WTC11 (cell line): ENCODE measurements at regions not wholly inside any gene's neighbourhood (a gene's known extent, or its start where the extent isn't known, plus 50 kb on each side); places are given as distances from the start of the nearest gene placed in this dataset.

Experiments used
- ATAC-seq: fragments of 200-7000 bp; cut with Tn5 transposase; 2 replicates; pipeline ENCODE4 v1.10.0; 2021; ENCODE audit warnings: mild to moderate bottlenecking, moderate library complexity
- CTCF ChIA-PET: fragments of 300-600 bp; sonication (Branson Sonifier 250); formaldehyde crosslinking; loops from one replicate; lab custom pipeline; 2021; ENCODE audit warnings: antibody characterized with exemption; lab: Charles Lee
- POLR2A ChIA-PET: fragments of 350-600 bp; sonication (Branson Sonifier 250); formaldehyde crosslinking; loops from one replicate; lab custom pipeline; 2021; ENCODE audit warnings: antibody characterized with exemption; lab: Charles Lee
- DNase-seq: peaks from one replicate; pipeline ENCODE4 v3.0.0; 2021; ENCODE audit warnings: low spot score
- H3K27ac Mint-ChIP-seq: 2 replicates; pipeline ENCODE4 v1.8.0; 2021; ENCODE audit warnings: mixed read lengths
- H3K27me3 Mint-ChIP-seq: 2 replicates; pipeline ENCODE4 v1.8.0; 2021; ENCODE audit warnings: low read depth, mild to moderate bottlenecking, moderate library complexity, mixed read lengths
- H3K36me3 Mint-ChIP-seq: 2 replicates; pipeline ENCODE4 v1.8.0; 2021; ENCODE audit warnings: mixed read lengths
- H3K4me1 Mint-ChIP-seq: 2 replicates; pipeline ENCODE4 v1.8.0; 2022; ENCODE audit warnings: mixed read lengths
- H3K4me3 Mint-ChIP-seq: 2 replicates; pipeline ENCODE4 v1.8.0; 2021; ENCODE audit warnings: mild to moderate bottlenecking, moderate library complexity, mixed read lengths
- H3K9me3 Mint-ChIP-seq: 2 replicates; pipeline ENCODE4 v1.8.0; 2021; ENCODE audit warnings: mixed read lengths
- ATF2 ChIP-seq: sonication (generic); formaldehyde crosslinking; IDR thresholded peaks from 2 replicates; pipeline ENCODE4 v1.8.1; 2022; ENCODE audit warnings: low read depth, missing genetic modification reagents, borderline replicate concordance
- KAT7 ChIP-seq: sonication (generic); formaldehyde crosslinking; IDR thresholded peaks from 2 replicates; pipeline ENCODE4 v1.8.1; 2023; ENCODE audit warnings: missing genetic modification reagents, mild to moderate bottlenecking, borderline replicate concordance
- MYBL2 ChIP-seq: sonication (generic); formaldehyde crosslinking; IDR thresholded peaks from 2 replicates; pipeline ENCODE4 v1.8.1; 2023; ENCODE audit warnings: mild to moderate bottlenecking, moderate library complexity, missing genetic modification reagents
- PREB ChIP-seq: sonication (generic); formaldehyde crosslinking; IDR thresholded peaks from 2 replicates; pipeline ENCODE4 v1.8.1; 2022; ENCODE audit warnings: mild to moderate bottlenecking, missing genetic modification reagents, moderate library complexity, borderline replicate concordance
- STAT6 ChIP-seq: sonication (generic); formaldehyde crosslinking; conservative IDR thresholded peaks from 2 replicates; pipeline ENCODE4 v1.8.1; 2023; ENCODE audit warnings: mild to moderate bottlenecking, low read depth, missing genetic modification reagents, moderate library complexity
- TCF7 ChIP-seq: sonication (generic); formaldehyde crosslinking; IDR thresholded peaks from 2 replicates; pipeline ENCODE4 v1.8.0; 2022; ENCODE audit warnings: mild to moderate bottlenecking, low read depth, missing genetic modification reagents, moderate library complexity
- TEAD1 ChIP-seq: sonication (generic); formaldehyde crosslinking; IDR thresholded peaks from 2 replicates; pipeline ENCODE4 v1.8.0; 2022; ENCODE audit warnings: mild to moderate bottlenecking, missing genetic modification reagents
- ZBTB43 ChIP-seq: sonication (generic); formaldehyde crosslinking; IDR thresholded peaks from 2 replicates; pipeline ENCODE4 v1.8.1; 2023; ENCODE audit warnings: mild to moderate bottlenecking, missing genetic modification reagents
- ZNF396 ChIP-seq: fragments of 250-450 bp; sonication (Bioruptor Pico); IDR thresholded peaks from 2 replicates; pipeline ENCODE4 v1.8.0; 2021; ENCODE audit warnings: mild to moderate bottlenecking, moderate library complexity, borderline replicate concordance
- TF ChIP-seq, protein P1 (sequence below): sonication (generic); formaldehyde crosslinking; IDR thresholded peaks from 2 replicates; pipeline ENCODE4 v1.8.0; 2023; ENCODE audit warnings: mild to moderate bottlenecking, missing genetic modification reagents
- TF ChIP-seq, protein P2 (sequence below): sonication (generic); formaldehyde crosslinking; IDR thresholded peaks from 2 replicates; pipeline ENCODE4 v1.8.1; 2023; ENCODE audit warnings: mild to moderate bottlenecking, missing genetic modification reagents
- TF ChIP-seq, protein P3 (sequence below): sonication (generic); formaldehyde crosslinking; IDR thresholded peaks from 2 replicates; pipeline ENCODE4 v1.8.0; 2022; ENCODE audit warnings: mild to moderate bottlenecking, missing genetic modification reagents
- TF ChIP-seq, protein P4 (sequence below): sonication (generic); formaldehyde crosslinking; IDR thresholded peaks from 2 replicates; pipeline ENCODE4 v1.8.0; 2022; ENCODE audit warnings: missing genetic modification reagents

- TF ChIP-seq, protein P1, sequence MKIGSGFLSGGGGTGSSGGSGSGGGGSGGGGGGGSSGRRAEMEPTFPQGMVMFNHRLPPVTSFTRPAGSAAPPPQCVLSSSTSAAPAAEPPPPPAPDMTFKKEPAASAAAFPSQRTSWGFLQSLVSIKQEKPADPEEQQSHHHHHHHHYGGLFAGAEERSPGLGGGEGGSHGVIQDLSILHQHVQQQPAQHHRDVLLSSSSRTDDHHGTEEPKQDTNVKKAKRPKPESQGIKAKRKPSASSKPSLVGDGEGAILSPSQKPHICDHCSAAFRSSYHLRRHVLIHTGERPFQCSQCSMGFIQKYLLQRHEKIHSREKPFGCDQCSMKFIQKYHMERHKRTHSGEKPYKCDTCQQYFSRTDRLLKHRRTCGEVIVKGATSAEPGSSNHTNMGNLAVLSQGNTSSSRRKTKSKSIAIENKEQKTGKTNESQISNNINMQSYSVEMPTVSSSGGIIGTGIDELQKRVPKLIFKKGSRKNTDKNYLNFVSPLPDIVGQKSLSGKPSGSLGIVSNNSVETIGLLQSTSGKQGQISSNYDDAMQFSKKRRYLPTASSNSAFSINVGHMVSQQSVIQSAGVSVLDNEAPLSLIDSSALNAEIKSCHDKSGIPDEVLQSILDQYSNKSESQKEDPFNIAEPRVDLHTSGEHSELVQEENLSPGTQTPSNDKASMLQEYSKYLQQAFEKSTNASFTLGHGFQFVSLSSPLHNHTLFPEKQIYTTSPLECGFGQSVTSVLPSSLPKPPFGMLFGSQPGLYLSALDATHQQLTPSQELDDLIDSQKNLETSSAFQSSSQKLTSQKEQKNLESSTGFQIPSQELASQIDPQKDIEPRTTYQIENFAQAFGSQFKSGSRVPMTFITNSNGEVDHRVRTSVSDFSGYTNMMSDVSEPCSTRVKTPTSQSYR (CRISPR knock-in tag): no peak
- TF ChIP-seq MYBL2 (CRISPR knock-in tag): no peak
- no peak for TF ChIP-seq TEAD1 (CRISPR knock-in tag)
- no peak for TF ChIP-seq ATF2 (CRISPR knock-in tag)
These were observed 184.6 kb downstream of the TGFB2 start (continued) for GRCh38 chr1:218529646-218530300.

DNA sequence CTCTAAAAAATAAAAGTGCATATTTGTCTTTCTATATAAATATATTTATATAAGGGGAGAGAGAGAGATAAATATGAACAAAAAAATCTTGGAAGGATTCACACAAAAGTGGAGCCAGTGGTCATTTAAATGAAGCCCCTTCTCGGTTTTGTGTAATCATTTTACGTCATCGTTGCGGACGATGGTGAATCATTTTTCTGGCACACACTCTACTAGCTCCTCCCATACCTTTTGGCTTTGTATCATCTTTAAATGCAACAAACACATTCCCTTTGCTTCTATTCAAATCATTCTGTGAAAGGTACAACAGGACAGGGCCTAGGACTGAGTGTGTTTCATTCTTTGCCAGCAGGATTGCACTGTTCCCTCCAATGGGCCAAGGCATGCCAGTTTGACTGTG, 186.8 kb downstream of the TGFB2 start:
- Mint-ChIP-seq H3K27me3 (no peaks in the 10 kb centered on the region; the same call in 1 of the 2 replicates), H3K9me3 (peaks cover 4% of the 10 kb centered on the region), H3K4me1 (peaks cover 7% of the 10 kb centered on the region), H3K4me3 (no peak overlapping the region), H3K36me3 (no peaks in the 10 kb centered on the region), H3K27ac (no peak overlapping the region)
- no peak for DNase-seq
- POLR2A ChIA-PET: interaction anchor here (1.0 kb wide), 1 partner anchor 73 kb away, joined by 3 read pairs; no protein-coding TSS in a partner anchor
- CTCF ChIA-PET: no interaction called here
- no peak for ATAC-seq
- TF ChIP-seq ZNF396 (CRISPR knock-in tag) (no peak), ZBTB43 (no peak), KAT7 (CRISPR knock-in tag) (no peak), TCF7 (CRISPR knock-in tag) (no peak), PREB (CRISPR knock-in tag) (no peak)

- Mint-ChIP-seq H3K27me3 (no peaks in the 10 kb centered on the region; the same call in 1 of the 2 replicates), H3K4me3 (no peak overlapping the region), H3K27ac (no peak overlapping the region), H3K4me1 (peaks cover 12% of the 10 kb centered on the region), H3K36me3 (no peaks in the 10 kb centered on the region), H3K9me3 (peaks cover 4% of the 10 kb centered on the region)
- DNase-seq: no peak
- ChIA-PET POLR2A (interaction anchor here (0.5 kb wide), 1 partner anchor 305 kb away, joined by 6 read pairs; no protein-coding TSS in a partner anchor), CTCF (no interaction called here)
- ATAC-seq: no peak
- TF ChIP-seq, protein P2, sequence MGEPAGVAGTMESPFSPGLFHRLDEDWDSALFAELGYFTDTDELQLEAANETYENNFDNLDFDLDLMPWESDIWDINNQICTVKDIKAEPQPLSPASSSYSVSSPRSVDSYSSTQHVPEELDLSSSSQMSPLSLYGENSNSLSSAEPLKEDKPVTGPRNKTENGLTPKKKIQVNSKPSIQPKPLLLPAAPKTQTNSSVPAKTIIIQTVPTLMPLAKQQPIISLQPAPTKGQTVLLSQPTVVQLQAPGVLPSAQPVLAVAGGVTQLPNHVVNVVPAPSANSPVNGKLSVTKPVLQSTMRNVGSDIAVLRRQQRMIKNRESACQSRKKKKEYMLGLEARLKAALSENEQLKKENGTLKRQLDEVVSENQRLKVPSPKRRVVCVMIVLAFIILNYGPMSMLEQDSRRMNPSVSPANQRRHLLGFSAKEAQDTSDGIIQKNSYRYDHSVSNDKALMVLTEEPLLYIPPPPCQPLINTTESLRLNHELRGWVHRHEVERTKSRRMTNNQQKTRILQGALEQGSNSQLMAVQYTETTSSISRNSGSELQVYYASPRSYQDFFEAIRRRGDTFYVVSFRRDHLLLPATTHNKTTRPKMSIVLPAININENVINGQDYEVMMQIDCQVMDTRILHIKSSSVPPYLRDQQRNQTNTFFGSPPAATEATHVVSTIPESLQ (CRISPR knock-in tag): no peak
- TF ChIP-seq, protein P3, sequence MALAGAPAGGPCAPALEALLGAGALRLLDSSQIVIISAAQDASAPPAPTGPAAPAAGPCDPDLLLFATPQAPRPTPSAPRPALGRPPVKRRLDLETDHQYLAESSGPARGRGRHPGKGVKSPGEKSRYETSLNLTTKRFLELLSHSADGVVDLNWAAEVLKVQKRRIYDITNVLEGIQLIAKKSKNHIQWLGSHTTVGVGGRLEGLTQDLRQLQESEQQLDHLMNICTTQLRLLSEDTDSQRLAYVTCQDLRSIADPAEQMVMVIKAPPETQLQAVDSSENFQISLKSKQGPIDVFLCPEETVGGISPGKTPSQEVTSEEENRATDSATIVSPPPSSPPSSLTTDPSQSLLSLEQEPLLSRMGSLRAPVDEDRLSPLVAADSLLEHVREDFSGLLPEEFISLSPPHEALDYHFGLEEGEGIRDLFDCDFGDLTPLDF (CRISPR knock-in tag): no peak
- TF ChIP-seq STAT6 (CRISPR knock-in tag): no peak
- TF ChIP-seq, protein P4, sequence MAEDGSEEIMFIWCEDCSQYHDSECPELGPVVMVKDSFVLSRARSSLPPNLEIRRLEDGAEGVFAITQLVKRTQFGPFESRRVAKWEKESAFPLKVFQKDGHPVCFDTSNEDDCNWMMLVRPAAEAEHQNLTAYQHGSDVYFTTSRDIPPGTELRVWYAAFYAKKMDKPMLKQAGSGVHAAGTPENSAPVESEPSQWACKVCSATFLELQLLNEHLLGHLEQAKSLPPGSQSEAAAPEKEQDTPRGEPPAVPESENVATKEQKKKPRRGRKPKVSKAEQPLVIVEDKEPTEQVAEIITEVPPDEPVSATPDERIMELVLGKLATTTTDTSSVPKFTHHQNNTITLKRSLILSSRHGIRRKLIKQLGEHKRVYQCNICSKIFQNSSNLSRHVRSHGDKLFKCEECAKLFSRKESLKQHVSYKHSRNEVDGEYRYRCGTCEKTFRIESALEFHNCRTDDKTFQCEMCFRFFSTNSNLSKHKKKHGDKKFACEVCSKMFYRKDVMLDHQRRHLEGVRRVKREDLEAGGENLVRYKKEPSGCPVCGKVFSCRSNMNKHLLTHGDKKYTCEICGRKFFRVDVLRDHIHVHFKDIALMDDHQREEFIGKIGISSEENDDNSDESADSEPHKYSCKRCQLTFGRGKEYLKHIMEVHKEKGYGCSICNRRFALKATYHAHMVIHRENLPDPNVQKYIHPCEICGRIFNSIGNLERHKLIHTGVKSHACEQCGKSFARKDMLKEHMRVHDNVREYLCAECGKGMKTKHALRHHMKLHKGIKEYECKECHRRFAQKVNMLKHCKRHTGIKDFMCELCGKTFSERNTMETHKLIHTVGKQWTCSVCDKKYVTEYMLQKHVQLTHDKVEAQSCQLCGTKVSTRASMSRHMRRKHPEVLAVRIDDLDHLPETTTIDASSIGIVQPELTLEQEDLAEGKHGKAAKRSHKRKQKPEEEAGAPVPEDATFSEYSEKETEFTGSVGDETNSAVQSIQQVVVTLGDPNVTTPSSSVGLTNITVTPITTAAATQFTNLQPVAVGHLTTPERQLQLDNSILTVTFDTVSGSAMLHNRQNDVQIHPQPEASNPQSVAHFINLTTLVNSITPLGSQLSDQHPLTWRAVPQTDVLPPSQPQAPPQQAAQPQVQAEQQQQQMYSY (CRISPR knock-in tag): no peak
These were observed 191.3 kb downstream of the TGFB2 start for GRCh38 chr1:218536296-218536986.
